WI38 (cell line): ENCODE measurements at regions not wholly inside any gene's neighbourhood (a gene's known extent, or its start where the extent isn't known, plus 50 kb on each side); places are given as distances from the start of the nearest gene placed in this dataset.

Experiments used
- H3K4me3 ChIP-seq: 2 replicates; pipeline ENCODE4 v1.5.1; 2011; ENCODE audit warnings: low read depth, mild to moderate bottlenecking, control low read depth, low read length
- CTCF ChIP-seq: IDR thresholded peaks from 2 replicates; pipeline ENCODE4 v1.5.1; 2012; ENCODE audit warnings: low read depth, mild to moderate bottlenecking, control low read depth, low read length

DNA sequence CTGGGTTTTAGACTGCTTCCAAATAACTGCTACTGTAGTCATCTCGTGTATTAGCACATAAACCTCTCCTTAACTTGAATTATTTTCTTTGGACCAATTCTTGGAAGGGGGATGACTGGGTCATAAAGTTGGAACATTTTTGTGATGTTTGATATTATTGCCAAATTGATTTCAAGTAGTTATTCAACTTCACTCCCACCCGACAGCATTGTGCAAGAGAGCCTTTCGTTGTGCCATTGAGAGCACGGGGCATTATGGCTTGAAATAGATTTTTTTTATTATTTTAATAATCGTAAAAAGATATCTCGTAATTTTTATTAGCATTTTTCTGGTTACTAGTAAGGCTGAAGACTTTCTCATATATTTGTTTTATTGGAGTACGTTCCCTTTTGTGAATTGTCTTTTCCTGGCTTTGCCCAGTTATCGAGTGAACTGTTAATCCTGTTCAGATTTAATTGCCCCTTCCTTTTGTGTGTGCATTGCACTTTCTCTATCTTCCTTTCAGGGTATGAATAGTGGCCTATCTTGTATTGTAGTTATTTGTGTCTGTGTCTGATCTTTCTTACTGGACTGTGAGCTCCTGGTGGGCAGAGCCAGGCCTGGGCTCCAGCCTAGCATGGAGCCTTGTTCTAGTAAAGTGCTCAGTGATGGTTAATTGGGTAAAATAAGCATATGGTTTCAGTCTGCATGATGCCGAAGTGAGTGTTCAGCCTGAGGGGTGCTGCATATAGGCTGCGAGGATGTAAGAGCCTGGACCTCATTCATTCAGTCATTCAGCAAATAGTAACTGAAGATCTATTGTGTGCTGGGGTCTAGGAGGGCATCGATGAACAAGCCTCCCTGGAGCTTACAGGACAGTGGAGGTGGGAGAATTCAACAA is 93.5 kb upstream of the SHB start:
- TF ChIP-seq CTCF, result no peak
- H3K4me3 ChIP-seq, result no peak overlapping the region

DNA sequence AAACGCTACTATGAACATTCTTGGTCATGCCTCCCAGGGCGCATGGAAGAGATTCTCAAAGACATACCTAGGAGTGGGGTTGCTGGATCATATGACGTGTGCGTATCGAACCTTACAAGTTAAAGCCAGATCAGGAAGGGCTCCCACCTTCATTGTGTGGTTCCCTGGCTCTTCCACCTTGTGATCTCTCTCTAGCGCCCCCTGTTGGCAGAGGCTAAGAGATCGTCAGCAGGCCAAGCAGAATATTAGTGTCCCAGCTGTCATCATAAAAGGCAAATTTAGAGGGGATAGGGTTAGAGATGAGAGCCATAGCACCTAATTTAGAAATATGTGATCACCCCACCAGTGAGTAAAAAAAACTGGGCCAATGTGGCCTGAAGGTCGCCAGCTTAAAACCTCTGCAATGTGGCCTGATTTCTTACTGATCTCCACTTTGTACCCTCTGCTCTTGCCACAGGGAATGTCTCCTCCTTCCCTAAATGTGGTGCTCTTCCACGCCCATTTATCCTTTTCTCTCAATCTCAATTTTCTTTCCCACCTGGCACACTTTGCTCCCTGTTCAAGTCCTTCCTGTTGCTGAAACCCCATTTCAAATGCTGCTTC is 91.7 kb upstream of the SHB start:
- no peak overlapping the region for H3K4me3 ChIP-seq
- TF ChIP-seq CTCF, result peak; percentile 78

GRCh38 chr9:38159599-38159998 is 90.6 kb upstream of the SHB start:
- H3K4me3 ChIP-seq, result no peak overlapping the region
- no peak for TF ChIP-seq CTCF

GRCh38 chr9:38158628-38159027 is 89.6 kb upstream of the SHB start:
- no peak overlapping the region for H3K4me3 ChIP-seq
- no peak for TF ChIP-seq CTCF

- no peak overlapping the region for H3K4me3 ChIP-seq
- TF ChIP-seq CTCF, result no peak
Measured at GRCh38 chr9:38157711-38158110, 88.7 kb upstream of the SHB start.

DNA sequence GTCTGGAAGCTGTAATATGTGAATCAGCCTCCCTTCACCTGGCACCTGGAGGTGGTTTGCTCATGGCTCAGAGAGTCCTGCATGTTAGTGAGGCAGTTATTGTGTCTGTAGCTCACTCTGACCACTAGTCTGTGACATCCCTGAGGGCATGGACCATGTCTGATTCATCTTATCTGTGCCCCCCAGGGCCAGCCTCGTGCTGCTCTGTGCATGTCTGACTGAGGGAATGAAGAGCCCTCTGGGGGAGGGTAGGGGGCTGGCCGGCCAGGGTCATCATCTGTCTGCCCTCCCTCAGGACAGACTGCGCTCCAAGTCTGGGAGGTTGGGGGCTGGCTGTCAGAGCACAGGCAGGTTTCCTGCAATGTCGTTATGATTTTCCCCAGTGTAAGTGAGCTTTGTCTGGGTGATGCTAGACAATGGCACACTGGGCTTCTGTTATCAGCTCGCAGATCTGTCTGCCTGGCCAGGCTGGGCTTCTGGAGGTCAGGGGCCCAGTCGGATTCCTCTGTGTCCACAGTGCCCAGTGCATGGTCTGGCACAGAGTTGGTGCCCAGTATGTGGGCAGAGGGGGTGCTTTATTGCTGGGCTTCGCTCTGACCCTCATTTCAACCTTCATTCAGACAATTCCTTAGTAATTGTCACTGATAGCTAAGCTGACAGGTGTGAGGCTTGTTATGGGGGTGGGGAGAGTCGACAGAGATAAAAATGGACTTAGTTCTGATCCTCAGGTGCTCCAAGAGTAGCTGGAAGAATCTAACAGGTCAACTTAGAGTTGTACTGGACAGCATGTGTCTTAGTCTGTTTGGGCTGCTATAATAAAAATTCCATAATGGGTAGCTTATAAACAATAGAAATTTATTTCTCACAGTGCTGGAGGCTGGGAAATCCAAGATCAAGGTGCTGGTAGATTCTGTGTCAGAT is 85.7 kb upstream of the SHB start:
- TF ChIP-seq CTCF, result no peak
- H3K4me3 ChIP-seq, result no peak overlapping the region
